Retina (tissue), 1 donor: ENCODE measurements at regions not wholly inside any gene's neighbourhood (a gene's known extent, or its start where the extent isn't known, plus 50 kb on each side); places are given as distances from the start of the nearest gene placed in this dataset.
"Not testable (repeated sequence)": the region's sequence is repeated elsewhere in the genome, so short reads cannot be mapped to it uniquely, and the experiment has no call there.

Source experiments
- DNase-seq: peaks from one replicate; pipeline ENCODE4 v3.0.0-alpha.2; 2016

DNA sequence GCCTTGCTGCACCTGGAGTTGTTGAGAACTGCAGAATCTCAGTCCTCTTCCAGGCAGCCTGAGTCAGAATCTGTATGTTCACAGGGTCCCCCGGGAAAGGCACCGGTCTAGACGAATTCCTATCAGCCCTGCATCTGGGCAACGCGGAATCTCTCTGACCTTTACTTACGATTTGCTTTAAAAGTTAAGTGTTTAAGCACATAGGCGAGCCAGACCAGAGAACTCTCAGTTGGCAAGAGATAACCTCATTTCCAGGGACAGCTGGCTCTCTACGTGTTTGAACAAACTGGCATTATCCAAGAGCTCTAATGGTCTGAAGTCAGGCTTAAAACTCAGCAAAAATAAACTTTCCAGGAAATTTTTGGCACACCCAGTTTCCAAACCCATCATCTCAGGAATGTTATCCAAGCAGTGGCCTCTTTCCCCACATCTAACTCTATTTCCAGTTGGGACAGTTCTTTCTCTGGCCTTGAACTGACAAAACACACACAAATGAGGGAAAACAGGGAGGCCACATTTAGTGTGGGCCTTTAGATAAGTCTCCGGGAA lies 53.4 kb downstream of the HES1 start:
- no peak for DNase-seq

GRCh38 chr3:194191850-194192249 lies 55.9 kb downstream of the HES1 start:
- not testable (repeated sequence) for DNase-seq

DNA sequence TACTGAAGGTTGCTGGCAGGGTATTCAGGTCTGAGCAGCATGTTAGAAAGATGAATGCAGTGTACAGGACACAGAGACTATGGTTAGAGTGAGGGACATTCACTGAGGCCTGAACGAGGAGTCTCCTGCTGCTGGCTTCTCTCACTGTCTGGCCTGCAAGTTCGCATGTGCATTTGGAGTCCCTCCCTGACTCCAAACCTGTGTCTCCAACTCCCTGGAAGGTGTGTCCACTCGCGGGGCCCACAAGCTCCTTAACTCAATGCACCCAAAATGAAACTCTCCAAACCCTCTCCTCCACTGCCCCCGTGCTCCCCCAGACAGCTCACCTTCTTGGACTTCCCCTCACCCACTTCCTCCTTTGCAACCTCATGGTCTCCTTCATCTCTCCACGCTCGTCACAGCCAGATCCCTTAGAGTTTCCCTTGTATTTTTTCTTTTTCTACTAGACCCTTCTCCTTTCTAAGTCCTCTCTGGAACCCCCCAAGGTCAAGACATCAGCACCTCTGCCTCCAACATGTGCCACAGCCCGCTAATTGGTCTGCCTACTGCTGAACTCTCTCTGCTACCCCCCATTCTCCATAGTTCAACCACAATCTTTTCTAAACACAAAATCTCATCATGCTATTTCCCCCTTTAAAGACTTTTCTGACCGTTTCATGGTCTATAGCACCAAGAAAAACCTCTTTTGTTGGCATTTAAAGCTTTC lies 58.3 kb downstream of the HES1 start:
- no peak for DNase-seq

GRCh38 chr3:194194757-194195085 lies 58.8 kb downstream of the HES1 start:
- no peak for DNase-seq

GRCh38 chr3:194195611-194196010 lies 59.7 kb downstream of the HES1 start:
- DNase-seq = no peak

GRCh38 chr3:194196876-194197275 lies 60.9 kb downstream of the HES1 start:
- DNase-seq = no peak

GRCh38 chr3:194197396-194197960 lies 61.5 kb downstream of the HES1 start:
- DNase-seq = peak; percentile 40

DNA sequence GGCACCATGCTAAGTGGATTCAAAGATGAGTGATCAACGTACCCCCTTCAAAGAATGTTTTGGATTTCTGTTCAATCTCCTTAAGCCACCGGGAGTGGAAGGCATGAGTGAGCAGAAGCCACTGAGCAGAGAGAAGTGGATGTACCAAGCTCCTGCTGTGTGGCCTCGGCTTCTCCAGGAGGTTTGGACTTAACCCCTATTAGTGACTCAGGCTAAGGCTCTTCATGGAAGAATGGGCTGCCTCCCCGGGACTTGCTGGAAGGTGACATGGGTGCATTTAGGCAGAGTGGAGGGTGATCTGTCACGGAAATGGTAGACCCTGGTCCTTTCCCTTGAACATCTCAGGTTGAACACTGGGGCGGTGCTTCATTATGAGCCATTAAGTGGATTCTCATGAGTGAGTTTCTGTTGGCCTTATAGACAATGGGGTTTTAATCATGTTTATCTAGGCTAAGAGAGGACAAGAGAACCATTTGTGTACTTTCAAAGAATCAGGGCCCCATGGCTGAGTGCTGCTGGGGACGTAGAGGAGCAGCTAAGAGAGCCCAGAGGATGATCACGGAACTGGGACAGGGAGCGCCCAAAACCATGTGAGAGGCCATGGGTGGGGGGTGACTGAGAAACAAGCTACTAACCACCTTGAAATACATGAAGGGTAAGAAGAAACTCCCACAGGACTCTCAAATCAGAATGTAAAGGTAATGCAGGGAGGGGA lies 62.2 kb downstream of the HES1 start:
- DNase-seq = no peak

GRCh38 chr3:194198938-194199337 lies 63.0 kb downstream of the HES1 start:
- no peak for DNase-seq

GRCh38 chr3:194200422-194201081 lies 64.6 kb downstream of the HES1 start:
- no peak for DNase-seq

DNA sequence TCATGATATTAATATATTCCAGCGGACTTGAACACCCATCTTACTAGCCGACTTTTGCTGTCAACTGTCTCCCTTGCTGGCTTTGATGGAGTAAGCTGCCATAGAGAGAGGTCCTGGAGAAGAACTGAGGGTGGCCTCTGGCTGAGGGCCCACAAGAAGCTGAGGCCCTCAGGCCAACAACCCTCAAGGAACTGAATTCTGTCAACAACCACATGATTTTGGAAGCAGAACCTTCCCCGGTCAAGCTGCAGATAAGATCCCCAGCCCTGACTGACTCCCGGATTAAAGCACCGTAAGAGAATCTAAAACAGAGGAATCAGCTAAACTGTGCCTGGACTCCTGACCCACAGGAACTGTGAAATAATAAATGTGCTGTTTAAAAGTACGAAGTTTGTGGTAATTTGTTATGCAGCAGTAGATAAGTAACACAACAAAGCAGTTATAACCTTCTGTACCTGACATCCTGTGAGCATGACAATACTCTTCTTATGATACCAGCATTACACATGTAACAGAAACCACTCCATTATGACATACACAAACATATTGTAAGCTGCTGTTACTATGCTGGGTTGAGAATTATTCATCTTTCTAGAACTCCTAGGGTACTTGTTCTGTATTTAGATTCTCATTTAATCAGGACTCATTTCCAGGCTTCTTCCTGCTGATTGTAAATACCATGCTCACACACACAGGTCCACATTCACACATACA lies 66.2 kb downstream of the HES1 start:
- DNase-seq = no peak

DNA sequence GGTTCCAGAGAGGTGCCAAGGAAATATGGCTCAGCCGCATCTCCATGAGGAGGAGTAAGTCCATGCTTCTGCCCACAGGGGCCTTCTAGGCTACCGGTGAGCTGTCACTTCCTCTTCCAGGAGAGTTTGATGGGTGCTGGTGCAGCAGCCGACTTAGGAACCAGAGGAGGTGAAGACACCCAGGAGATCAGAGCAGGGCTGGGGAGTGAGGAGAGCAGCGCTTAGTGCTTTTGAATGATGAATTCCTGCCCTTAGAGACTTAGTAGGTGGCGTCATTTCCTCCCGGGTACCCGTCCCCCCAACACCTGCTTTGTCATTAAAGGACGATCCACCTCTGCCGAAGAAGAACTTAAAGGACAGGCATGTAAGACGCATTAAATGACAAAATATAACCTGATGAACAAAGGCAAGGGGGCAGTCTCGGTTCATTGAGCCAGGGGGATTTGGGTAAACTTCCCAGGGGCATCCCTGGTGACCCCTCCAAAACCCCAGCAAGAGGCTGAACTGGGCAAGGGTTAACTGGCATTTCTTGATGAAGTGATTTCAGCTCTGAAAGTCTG lies 67.6 kb downstream of the HES1 start:
- DNase-seq = peak; percentile 29

GRCh38 chr3:194204042-194204987 lies 68.4 kb downstream of the HES1 start:
- DNase-seq = peak; percentile 65

DNA sequence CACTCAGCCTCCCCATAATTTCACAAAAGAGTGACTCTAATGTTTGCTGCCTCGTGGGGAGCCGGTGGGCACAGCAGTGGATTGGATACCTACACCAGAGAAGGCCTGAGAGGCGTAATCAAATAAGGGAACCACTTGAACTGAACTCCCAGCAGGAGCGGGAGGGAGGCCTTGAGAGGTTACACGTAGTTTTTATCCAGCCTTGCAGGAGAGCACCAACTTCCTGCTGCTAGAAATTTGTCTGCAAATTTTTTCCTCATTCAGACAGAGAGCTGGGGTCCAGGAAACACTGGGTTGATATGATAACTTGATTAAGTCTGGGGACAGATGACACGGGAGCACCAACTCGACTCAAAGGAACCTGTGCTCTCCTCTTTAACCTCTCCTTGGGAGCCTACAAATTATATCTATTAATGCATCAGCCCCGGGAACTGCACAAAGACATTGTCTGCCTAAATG lies 69.8 kb downstream of the HES1 start:
- DNase-seq = peak; percentile 79

DNA sequence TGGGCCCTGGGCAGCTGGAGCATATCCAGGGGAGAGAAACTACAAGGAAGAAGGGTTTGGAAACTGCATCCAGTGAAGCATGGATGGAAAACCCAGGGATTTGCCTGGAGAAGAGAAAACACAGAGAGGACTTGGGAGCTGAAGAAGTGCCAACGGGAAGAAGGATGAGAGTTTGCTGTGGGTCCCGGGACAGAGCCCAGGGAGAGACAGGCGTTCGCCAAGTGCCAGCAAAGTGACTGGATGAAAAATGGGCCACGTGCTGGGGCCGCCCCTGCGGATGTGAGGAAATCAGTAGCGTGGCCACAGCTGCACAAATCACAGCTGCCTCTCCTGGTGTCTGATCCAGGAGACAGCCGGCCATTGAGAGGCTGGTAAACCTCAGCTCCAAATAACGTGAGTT lies 70.4 kb downstream of the HES1 start:
- peak; percentile 34 for DNase-seq

- DNase-seq = no peak
Observed at GRCh38 chr3:194208709-194209108, 72.8 kb downstream of the HES1 start.

DNA sequence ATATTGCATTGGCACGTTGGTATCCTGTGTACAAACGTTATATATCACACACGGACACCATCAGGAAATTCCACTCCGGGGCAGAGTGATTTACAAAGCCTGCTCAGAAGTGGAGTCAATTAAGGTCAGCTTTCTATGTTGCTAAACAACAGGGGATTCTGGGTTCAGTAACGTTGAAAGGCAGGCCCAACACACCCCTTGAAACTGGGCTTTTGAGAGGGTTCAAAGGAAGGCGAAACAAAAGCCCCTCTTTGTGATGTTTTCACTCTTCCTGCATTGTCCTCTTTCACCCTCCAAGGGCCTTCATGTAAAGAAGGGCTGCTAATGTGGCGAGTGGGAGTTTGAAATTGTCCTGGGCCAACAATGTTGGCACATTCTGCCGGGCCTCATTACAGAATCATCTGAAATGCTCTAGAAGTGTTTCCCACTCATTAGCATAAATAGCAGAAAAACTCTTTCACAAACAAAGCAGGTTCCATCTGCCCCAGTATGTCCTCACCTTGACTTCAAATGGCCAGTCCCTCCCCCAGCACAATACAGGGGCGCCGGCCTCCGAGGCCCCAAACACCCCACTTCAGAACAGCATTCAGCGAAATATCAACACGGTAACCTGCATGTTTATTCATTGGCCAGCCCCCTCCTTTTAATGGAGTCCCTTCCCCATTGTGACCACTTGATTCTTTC lies 76.4 kb downstream of the HES1 start:
- DNase-seq = peak; percentile 67

DNA sequence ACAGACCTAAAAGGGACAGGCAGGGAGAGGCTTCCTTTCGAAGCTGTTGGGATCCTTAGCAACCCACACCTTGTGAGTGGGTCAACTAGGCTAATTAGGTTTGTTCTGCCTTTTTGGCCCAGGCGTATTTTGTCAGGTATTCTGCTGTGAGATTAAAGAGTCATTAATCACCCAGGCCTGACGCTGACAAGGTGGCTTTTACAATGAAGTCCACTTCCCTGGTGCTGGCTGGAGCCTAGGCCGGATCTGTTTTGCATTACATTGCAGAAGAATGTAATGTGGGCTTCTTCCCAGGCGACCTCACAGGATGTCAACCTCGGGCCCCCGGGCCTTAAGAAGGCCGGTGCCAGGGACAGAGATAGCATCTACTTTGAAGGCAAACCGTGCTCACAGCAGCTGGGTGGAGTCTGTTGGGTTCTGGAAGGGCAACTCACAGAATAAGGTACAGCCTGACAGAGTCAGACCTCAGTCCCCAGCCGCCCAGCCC lies 76.9 kb downstream of the HES1 start:
- peak; percentile 54 for DNase-seq

GRCh38 chr3:194215392-194215791 lies 79.4 kb downstream of the HES1 start:
- DNase-seq = no peak
